ENCODE measurements at regions not wholly inside any gene's neighbourhood (a gene's known extent, or its start where the extent isn't known, plus 50 kb on each side); places are given as distances from the start of the nearest gene placed in this dataset.

- TF ChIP-seq CTCF (IDR thresholded peaks at IDR 0.05) (no peak), EZH2 (IDR thresholded peaks at IDR 0.05; ENCODE audit: borderline replicate concordance, insufficient read depth, low read depth, low read length, poor library complexity, severe bottlenecking) (no peak)
These were observed 250.5 kb upstream of the TUT7 start for GRCh38 chr9:86604741-86605140.
